Thoracic aorta (tissue), 2 donors: ENCODE measurements at regions not wholly inside any gene's neighbourhood (a gene's known extent, or its start where the extent isn't known, plus 50 kb on each side); places are given as distances from the start of the nearest gene placed in this dataset.

Experiments used
- ATAC-seq: fragments of 150-250 bp; one replicate; pipeline ENCODE4 v1.8.0; 2017; ENCODE audit warnings: low read depth; ENCODE audit not compliant: insufficient number of reproducible peaks, low FRiP score
- DNase-seq: peaks from one replicate; pipeline ENCODE4 v3.0.0-alpha.2; 2020; ENCODE audit warnings: low spot score
- H3K27ac ChIP-seq, 2 donors: fragments of 200-600 bp; sonication (generic); 1 replicate in 1 of 2; 2 replicates in 1 of 2; pipeline ENCODE4 v1.5.1; 2016; ENCODE audit warnings: mild to moderate bottlenecking in 2 of 2, moderate library complexity in 2 of 2
- H3K27me3 ChIP-seq: fragments of 200-600 bp; sonication (generic); replicated peaks from 2 replicates; pipeline ENCODE4 v1.6.0; 2016; ENCODE audit warnings: mild to moderate bottlenecking; ENCODE audit not compliant: insufficient read depth
- H3K36me3 ChIP-seq: fragments of 200-600 bp; sonication (generic); one replicate; pipeline ENCODE4 v1.5.1; 2016
- H3K4me1 ChIP-seq, 2 donors: fragments of 200-600 bp; sonication (generic); 1 replicate in 1 of 2; 2 replicates in 1 of 2; pipeline versions ENCODE4 v1.5.1 to v1.6.0; 2016; ENCODE audit warnings: low read depth in 2 of 2, mild to moderate bottlenecking in 1 of 2; ENCODE audit not compliant: control insufficient read depth in 1 of 2
- H3K4me3 ChIP-seq: fragments of 200-600 bp; sonication (generic); 2 replicates; pipeline ENCODE4 v1.5.1; 2016; ENCODE audit warnings: mild to moderate bottlenecking
- H3K9me3 ChIP-seq: fragments of 200-600 bp; sonication (generic); 2 replicates; pipeline ENCODE4 v1.5.1; 2016
- CTCF ChIP-seq: fragments of 200-600 bp; sonication (generic); IDR thresholded peaks from one replicate; pipeline ENCODE4 v1.5.1; 2019; ENCODE audit warnings: antibody characterized with exemption

GRCh38 chr18:70617020-70617763, 328.3 kb downstream of the SOCS6 start:
- DNase-seq: no peak
- TF ChIP-seq CTCF: no peak
- ATAC-seq: no peak

GRCh38 chr18:70600225-70600925, 311.5 kb downstream of the SOCS6 start:
- no peak for TF ChIP-seq CTCF
- H3K36me3 ChIP-seq: no peaks in the 10 kb centered on the region
- ATAC-seq: no peak
- DNase-seq: no peak
- no peaks in the 10 kb centered on the region for H3K27me3 ChIP-seq
- no peaks in the 10 kb centered on the region for H3K4me1 ChIP-seq
- no peak overlapping the region for H3K27ac ChIP-seq
- no peaks in the 10 kb centered on the region for H3K9me3 ChIP-seq
- no peak overlapping the region for H3K4me3 ChIP-seq

More at GRCh38 chr18:70617020-70617763, 328.3 kb downstream of the SOCS6 start:
- Histone ChIP-seq H3K9me3 (no peaks in the 10 kb centered on the region), H3K4me3 (no peak overlapping the region), H3K27me3 (no peaks in the 10 kb centered on the region), H3K4me1 (no peaks in the 10 kb centered on the region), H3K36me3 (no peaks in the 10 kb centered on the region), H3K27ac (no peak overlapping the region)

GRCh38 chr18:70598406-70598805, 309.6 kb downstream of the SOCS6 start:
- Histone ChIP-seq H3K36me3 (no peaks in the 10 kb centered on the region), H3K9me3 (no peaks in the 10 kb centered on the region), H3K27me3 (no peaks in the 10 kb centered on the region), H3K4me1 (no peaks in the 10 kb centered on the region), H3K4me3 (no peak overlapping the region), H3K27ac (no peak overlapping the region)
- no peak for TF ChIP-seq CTCF
- no peak for ATAC-seq
- DNase-seq: no peak

- no peak for ATAC-seq
- H3K9me3 ChIP-seq: no peaks in the 10 kb centered on the region
- no peaks in the 10 kb centered on the region for H3K36me3 ChIP-seq
- TF ChIP-seq CTCF: no peak
- no peak overlapping the region for H3K4me3 ChIP-seq
- H3K27ac ChIP-seq: no peak overlapping the region
- no peaks in the 10 kb centered on the region for H3K27me3 ChIP-seq
- H3K4me1 ChIP-seq: no peaks in the 10 kb centered on the region
- no peak for DNase-seq
Observed at GRCh38 chr18:70582981-70583380, 294.1 kb downstream of the SOCS6 start.

GRCh38 chr18:70578480-70578879, 289.6 kb downstream of the SOCS6 start:
- no peak for ATAC-seq
- Histone ChIP-seq H3K4me3 (no peak overlapping the region), H3K9me3 (no peaks in the 10 kb centered on the region), H3K27me3 (no peaks in the 10 kb centered on the region), H3K27ac (no peak overlapping the region), H3K4me1 (no peaks in the 10 kb centered on the region), H3K36me3 (no peaks in the 10 kb centered on the region)
- DNase-seq: no peak
- no peak for TF ChIP-seq CTCF
